ENCODE measurements at regions not wholly inside any gene's neighbourhood (a gene's known extent, or its start where the extent isn't known, plus 50 kb on each side); places are given as distances from the start of the nearest gene placed in this dataset.

DNA sequence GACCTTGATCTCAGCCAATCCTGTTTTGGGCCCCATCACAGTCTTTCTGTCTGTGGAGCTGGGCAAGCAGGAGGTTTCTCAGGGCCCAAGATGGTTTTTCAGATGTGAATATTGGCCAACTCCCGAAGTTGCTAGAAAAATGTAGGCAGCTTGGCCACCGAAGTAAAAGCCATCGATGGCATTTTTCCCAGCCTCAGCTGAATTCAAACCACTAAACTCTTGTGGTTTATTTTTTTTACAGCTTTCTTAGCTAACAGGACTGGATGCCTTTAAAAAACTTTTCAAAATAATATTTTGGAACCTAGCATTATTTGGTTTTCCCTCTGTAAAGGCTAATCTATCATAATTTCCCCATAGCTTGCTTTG, 102.5 kb upstream of the ERCC6L2 start:
- no peak overlapping the region for H3K4me3 ChIP-seq
- H3K27me3 ChIP-seq = no peaks in the 10 kb centered on the region
- TF ChIP-seq, protein P1, sequence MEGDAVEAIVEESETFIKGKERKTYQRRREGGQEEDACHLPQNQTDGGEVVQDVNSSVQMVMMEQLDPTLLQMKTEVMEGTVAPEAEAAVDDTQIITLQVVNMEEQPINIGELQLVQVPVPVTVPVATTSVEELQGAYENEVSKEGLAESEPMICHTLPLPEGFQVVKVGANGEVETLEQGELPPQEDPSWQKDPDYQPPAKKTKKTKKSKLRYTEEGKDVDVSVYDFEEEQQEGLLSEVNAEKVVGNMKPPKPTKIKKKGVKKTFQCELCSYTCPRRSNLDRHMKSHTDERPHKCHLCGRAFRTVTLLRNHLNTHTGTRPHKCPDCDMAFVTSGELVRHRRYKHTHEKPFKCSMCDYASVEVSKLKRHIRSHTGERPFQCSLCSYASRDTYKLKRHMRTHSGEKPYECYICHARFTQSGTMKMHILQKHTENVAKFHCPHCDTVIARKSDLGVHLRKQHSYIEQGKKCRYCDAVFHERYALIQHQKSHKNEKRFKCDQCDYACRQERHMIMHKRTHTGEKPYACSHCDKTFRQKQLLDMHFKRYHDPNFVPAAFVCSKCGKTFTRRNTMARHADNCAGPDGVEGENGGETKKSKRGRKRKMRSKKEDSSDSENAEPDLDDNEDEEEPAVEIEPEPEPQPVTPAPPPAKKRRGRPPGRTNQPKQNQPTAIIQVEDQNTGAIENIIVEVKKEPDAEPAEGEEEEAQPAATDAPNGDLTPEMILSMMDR (IDR thresholded peaks at IDR 0.05) = no peak
- TF ChIP-seq POLR2A (IDR thresholded peaks at IDR 0.05) = no peak
- peak in 1 of 2 donors; percentile 37 for DNase-seq (ENCODE audit: low spot score in 2 of 2)
- H3K27ac ChIP-seq = peak overlapping the region; percentile 28 to 88 (median 75)
- H3K4me1 ChIP-seq = peaks cover 0 to 53% (median 16%) of the 10 kb centered on the region in 4 donors
- no peaks in the 10 kb centered on the region for H3K9me3 ChIP-seq
- WGBS, 2 donors = 23 to 26% methylated on average over 3 of the region's 3 CpGs
- no peaks in the 10 kb centered on the region for H3K36me3 ChIP-seq

DNA sequence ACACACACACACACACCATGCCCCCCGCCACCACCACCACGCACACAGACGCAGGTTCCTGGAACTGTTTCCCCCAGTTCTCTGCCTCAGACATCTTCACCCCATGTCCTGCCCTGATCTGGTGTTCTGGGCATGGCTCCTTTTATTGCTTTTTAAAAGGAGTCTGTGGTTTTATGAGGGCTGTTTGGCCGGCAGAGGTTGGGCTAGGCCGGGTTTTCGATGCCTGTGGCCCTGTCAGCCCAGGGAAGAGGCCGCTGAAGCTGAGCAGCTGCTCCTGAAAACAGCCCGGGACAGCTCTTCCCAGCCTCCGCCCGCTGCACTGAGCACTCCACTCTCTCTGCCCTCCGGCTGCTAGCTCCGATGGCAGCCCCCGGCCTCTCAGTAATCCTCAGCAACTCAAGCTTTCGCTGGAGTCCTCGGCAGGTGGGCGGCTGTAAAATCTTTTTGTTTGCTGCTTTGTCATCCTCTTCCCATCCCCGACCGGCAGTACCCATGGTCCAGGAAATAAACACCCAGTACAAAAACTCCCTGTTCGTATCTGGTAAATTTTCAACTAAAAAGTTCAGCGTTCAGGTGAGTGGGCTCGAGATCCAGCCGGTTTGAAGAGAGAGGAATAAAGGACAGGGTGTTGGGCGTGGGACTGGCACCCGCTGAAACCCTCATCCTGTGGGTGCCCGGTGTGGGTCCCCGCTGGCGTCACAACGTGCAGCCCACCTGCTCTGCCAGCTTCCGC, 103.0 kb upstream of the ERCC6L2 start:
- Histone ChIP-seq H3K4me3 (peak overlapping the region in 1 of 4 donors; percentile 15), H3K4me1 (peaks cover 0 to 49% (median 16%) of the 10 kb centered on the region in 4 donors), H3K36me3 (no peaks in the 10 kb centered on the region), H3K27me3 (no peaks in the 10 kb centered on the region), H3K9me3 (no peaks in the 10 kb centered on the region), H3K27ac (peak overlapping the region; percentile 28 to 88 (median 75))
- peak; percentile 33 to 37 for DNase-seq (ENCODE audit: low spot score in 2 of 2)
- TF ChIP-seq, protein P1 (IDR thresholded peaks at IDR 0.05) = no peak
- 49 to 53% methylated on average over 29 of the region's 29 CpGs for WGBS, 2 donors

DNA sequence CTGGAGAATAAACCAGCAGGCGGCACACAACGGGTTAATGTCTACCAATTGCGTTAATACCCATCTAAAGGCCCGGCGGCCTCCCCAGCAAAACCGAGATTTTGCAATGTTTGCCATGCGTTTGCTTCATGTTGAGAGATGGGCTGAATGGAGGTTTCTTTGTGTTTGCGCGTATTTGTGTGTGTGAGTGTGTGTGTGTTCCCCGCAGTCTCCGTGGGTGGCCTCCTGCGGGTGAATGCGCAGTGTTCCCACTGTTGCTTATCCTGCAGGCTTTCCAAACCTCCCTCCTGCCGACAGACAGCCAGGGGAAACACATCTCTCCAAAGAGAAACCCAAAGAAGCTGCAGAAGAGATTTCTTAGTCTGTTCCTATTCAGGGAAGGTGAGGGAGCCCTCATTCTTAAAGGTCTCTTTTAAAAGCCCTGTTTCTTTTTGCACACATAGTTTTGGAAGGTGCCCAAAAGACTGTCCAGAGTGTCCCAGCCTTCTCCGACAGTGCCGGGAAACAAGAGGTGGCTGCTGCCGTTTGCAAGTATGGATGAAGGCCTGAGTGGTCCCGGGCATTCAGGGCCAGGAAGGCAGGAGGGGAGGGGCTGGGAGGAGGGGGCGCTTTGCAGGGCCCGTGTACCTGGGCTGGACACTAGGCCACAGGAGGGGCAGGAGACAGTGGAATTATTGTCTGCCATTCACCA, 103.8 kb upstream of the ERCC6L2 start:
- peaks cover 0 to 44% (median 16%) of the 10 kb centered on the region in 4 donors for H3K4me1 ChIP-seq
- DNase-seq (ENCODE audit: low spot score in 2 of 2) = peak; percentile 63 to 73
- H3K4me3 ChIP-seq = peak overlapping the region in 1 of 4 donors; percentile 30
- H3K36me3 ChIP-seq = no peaks in the 10 kb centered on the region
- H3K27me3 ChIP-seq = no peaks in the 10 kb centered on the region
- H3K27ac ChIP-seq = peak overlapping the region; percentile 23 to 88 (median 57)
- H3K9me3 ChIP-seq = no peaks in the 10 kb centered on the region
- 9 to 10% methylated on average over 20 of the region's 20 CpGs for WGBS, 2 donors
- TF ChIP-seq POLR2A (IDR thresholded peaks at IDR 0.05) = no peak
- TF ChIP-seq, protein P1 (IDR thresholded peaks at IDR 0.05) = peak in 1 of 5 experiments; percentile 25
- TF ChIP-seq EP300 (IDR thresholded peaks at IDR 0.05) = peak in 1 of 2 donors; percentile 87

DNA sequence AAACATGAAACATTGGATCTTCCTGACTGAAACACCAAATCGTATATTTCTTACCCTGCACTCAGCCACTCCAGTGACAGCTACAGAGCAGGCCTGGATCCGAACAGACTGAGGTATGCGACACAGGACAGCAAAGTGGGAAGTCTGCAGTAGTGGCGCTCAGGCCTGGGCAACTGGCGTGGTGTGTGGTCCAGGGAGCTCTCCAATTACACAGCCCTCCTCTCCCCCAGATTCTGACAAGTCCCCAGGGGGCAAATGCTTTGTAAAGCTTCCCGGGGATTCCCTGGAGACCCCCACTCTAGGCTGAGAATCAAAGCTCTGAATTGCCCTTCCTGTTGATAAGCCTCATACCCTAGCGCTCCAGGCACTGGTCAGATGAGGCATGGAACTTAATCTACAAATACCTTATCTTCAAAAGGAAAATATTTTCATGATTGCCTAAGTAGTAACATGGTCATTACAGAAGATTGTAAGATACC, 104.8 kb upstream of the ERCC6L2 start:
- H3K4me1 ChIP-seq = peaks cover 0 to 44% (median 16%) of the 10 kb centered on the region in 4 donors
- peak overlapping the region in 2 of 4 donors; percentile 86 to 88 for H3K27ac ChIP-seq
- DNase-seq (ENCODE audit: low spot score in 2 of 2) = no peak
- H3K27me3 ChIP-seq = no peaks in the 10 kb centered on the region
- H3K4me3 ChIP-seq = no peak overlapping the region
- WGBS, 2 donors = 54 to 60% methylated on average over 7 of the region's 7 CpGs
- H3K9me3 ChIP-seq = no peaks in the 10 kb centered on the region
- TF ChIP-seq POLR2A (IDR thresholded peaks at IDR 0.05) (no peak), EP300 (IDR thresholded peaks at IDR 0.05) (no peak)
- TF ChIP-seq, protein P1 (IDR thresholded peaks at IDR 0.05) = no peak
- no peaks in the 10 kb centered on the region for H3K36me3 ChIP-seq

DNA sequence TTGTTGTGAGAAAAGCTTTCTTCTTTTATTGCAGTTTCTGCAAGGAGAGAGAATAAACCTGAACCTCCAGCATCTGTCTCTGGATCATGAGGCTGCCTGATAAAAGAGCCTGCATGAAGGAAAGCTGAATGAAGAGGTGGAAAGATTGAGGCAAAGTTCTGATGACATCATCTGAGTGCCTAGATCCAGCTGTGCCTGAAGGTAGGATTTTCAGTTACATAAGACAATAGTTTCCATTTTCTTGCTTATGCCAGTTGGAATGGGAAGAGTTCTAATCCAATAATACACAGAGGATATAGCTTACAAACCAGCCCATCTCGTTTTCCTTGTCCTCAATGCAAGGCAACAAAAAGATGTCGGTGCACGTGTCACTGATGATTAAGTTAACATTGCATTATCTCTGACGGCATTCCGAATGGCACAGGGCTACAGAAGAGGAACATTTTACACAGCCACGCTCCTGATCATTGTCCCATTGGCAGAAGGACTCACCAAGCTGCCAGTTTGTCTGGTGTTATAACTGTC, 105.5 kb upstream of the ERCC6L2 start:
- WGBS, 2 donors = 91 to 93% methylated on average over 6 of the region's 6 CpGs
- Histone ChIP-seq H3K4me1 (peaks cover 0 to 48% (median 16%) of the 10 kb centered on the region in 4 donors), H3K27me3 (no peaks in the 10 kb centered on the region), H3K36me3 (no peaks in the 10 kb centered on the region), H3K4me3 (no peak overlapping the region), H3K27ac (no peak overlapping the region), H3K9me3 (no peaks in the 10 kb centered on the region)
- no peak for TF ChIP-seq POLR2A (IDR thresholded peaks at IDR 0.05)
- TF ChIP-seq, protein P1 (IDR thresholded peaks at IDR 0.05) = no peak
- TF ChIP-seq EP300 (IDR thresholded peaks at IDR 0.05) = no peak
- DNase-seq (ENCODE audit: low spot score in 2 of 2) = no peak
